Fibroblast of skin of abdomen (primary cell): ENCODE measurements at regions not wholly inside any gene's neighbourhood (a gene's known extent, or its start where the extent isn't known, plus 50 kb on each side); places are given as distances from the start of the nearest gene placed in this dataset.
"Not testable (repeated sequence)": the region's sequence is repeated elsewhere in the genome, so short reads cannot be mapped to it uniquely, and the experiment has no call there.

ENCODE experiments used
- DNase-seq: peaks from one replicate; pipeline ENCODE4 v3.0.0-alpha.2; 2013

GRCh38 chr10:129056734-129057689, 410.0 kb upstream of the MGMT start:
- DNase-seq: no peak

GRCh38 chr10:129057856-129058663, 409.0 kb upstream of the MGMT start:
- DNase-seq: no peak

DNA sequence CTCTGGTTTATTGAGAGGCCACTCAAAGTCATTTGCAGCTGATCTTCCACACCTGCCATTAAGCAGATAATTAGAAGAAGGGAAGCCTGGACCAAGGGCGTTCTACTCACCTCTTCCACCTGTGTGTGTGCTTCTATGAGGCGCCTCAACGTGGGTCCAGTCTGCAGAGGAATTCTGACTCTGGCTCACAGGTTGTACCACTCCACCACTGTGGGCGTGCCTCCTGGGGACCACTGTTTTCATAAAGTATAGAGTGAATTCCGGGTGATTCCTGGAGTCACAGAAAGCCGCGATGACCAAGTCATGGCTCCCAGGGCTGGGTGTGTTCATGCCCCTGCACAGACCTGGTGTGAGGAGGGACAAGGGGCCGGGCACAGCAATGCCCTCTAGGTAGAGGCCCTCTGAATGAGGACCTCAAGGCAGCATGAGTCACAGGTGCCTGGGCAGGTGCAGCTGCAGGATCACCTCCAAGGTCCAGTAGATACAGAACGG, 408.3 kb upstream of the MGMT start:
- DNase-seq: no peak

DNA sequence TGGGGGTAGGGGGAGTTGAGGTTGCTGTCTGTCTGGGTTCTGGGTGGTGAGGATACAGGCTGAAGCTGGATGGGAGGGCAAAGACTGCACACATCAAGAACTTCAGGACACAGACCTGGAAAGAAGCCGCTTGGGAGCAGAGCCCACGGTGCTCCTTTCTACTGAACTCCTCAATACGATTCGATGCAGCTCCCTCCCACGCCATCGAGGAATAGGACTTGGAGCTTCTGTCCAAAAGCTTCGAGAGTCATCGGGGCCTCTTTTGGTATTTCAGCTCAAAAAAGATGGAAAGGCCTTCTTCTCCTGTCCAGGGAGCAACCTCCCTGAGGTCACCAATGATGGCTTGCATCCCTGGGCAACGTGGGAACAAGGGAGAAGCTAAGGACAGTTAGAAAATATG, 407.1 kb upstream of the MGMT start:
- DNase-seq: no peak

GRCh38 chr10:129063212-129063611, 403.8 kb upstream of the MGMT start:
- no peak for DNase-seq

DNA sequence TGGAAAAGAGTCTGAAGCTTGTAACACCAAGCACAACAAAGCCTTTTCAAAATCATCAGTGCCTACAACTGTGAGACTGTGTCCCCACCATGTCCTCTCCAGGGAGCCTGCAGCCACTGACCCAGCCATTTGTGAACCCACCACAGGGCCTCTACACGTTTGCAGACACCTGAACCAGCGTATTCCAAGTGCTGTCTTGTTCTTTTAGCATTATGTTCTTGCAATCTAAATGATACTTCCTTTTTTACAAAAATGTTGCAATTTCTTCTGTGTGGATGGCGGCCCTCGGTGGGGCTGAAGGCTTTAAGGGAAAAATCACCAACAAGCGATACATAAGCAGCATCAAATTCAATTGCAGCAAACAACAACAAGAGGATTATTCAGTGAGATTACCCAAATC, 403.2 kb upstream of the MGMT start:
- no peak for DNase-seq

DNA sequence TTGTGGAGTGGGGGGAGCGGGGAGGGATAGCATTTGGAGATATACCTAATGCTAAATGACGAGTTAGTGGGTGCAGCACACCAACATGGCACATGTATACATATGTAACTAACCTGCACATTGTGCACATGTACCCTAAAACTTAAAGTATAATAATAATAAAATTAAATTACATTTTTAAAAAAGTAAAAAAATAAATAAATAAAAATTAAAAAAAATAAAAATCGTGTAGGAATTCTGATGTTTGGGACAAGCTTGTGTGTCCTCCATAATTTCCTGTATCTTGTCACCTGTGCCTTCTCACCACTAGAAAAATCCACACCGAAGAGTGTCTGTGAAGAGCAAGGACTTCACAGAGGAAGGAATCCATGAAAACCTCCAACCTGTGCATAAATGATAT, 400.5 kb upstream of the MGMT start:
- DNase-seq: not testable (repeated sequence)

DNA sequence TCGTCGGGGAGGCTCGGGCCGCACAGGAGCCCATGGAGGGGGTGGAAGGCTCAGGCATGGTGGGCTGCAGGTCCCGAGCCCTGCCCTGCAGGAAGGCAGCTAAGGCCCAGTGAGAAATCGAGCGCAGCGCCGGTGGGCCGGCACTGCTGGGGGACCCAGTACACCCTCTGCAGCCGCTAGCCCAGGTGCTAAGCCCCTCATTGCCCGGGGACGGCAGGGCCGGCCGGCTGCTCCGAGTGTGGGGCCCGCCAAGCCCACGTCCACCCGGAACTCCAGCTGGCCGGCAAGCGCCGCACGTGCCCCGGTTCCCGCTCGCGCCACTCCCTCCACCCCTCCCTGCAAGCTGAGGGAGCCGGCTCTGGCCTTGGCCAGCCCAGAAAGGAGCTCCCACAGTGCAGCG, 395.6 kb upstream of the MGMT start:
- DNase-seq: not testable (repeated sequence)

DNA sequence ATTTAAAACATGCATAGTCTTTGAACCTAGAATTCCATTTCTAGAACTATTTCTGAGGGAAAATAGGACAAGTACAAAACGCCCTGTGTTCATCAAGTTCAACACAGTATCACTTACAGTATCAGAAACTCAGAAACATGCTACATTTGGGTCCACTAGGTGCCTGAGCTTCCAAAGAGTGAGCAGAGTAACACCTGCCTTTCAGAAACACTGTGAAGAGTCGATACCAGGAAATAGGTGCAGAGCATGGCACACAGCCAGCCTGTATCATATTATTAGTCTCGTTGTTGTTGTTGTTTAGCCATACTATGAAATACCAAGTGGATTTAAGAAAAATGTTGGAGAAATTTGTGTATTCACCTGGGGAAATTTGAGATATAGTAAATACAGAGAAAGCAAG, 392.1 kb upstream of the MGMT start:
- DNase-seq: no peak

DNA sequence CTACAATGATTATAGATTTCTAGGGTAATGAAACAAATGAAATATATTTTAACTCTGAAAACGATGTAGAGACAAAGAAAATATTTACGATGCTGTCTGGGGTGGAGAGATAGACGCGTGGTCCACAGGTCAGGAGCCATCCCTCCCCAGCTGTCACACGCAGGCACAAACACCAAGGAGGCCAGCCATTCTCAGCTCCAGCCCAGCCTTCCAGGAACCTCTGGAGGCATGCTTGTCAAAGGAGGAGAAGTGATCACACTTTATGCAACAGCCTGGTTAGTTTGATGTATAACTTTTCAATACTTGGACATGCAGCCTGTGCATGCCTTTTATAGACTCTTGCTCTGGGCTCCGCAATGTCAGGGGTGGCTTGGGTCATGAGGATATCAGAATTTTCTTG, 391.5 kb upstream of the MGMT start:
- DNase-seq: no peak

- no peak for DNase-seq
These were observed 391.1 kb upstream of the MGMT start for GRCh38 chr10:129075927-129076326.

DNA sequence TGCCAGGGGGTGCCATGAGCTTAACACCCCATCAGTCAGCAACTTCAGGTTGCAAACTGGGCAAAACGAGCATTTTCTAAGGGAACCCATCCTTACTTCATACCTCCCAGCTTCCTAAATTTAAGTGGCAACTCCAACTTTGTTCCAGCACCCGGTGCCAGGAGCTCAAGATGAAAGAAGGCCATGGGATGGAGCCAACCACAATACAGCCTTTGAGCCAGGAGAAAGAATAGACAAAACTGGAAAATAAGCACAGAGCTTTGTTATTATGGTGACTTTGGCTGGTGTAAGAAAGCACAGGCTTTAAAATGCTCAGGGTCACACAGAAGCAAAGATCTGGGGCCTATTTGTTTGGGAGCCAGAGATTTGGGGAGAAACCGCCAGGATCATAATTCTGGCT, 388.7 kb upstream of the MGMT start:
- no peak for DNase-seq

DNA sequence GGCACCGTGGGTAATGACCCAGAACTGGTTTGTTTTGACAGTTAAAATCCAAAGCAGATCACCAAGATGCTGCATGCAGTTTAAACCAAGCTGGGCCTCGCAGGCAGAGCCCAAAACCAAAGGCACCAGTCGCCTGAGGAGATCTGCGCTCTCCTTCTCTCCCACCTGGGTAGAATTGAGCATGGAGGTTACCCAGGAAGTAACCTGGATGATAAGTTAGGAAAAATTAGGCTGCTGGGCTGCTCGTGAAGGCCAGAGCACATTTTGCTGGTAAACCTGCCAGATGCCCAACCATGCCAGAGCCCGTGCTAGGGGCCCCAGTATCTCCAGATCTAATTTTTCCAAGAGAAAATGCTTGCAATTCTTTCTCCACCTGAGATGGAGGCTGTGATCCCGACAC, 388.3 kb upstream of the MGMT start:
- DNase-seq: no peak

DNA sequence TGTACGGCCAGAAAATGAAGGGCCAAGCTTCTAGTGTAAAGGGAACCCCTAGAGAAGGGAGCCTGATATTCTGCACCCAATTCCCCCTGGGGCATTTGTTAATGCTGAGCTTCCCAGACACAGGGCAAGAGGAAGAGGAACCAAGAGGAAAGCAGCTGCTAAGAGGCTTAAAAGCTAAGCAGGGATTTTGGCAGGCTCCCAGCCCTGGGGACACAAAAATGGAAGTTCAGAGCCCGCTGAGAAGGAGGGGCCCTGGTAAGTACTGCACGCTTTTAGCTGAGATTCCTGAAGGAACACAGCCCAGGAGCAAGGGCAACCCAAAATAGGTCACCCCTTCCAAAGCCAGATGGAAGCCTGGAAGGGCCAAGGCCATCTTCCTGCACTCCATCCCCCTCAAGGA, 387.3 kb upstream of the MGMT start:
- no peak for DNase-seq

GRCh38 chr10:129085811-129086210, 381.2 kb upstream of the MGMT start:
- no peak for DNase-seq

DNA sequence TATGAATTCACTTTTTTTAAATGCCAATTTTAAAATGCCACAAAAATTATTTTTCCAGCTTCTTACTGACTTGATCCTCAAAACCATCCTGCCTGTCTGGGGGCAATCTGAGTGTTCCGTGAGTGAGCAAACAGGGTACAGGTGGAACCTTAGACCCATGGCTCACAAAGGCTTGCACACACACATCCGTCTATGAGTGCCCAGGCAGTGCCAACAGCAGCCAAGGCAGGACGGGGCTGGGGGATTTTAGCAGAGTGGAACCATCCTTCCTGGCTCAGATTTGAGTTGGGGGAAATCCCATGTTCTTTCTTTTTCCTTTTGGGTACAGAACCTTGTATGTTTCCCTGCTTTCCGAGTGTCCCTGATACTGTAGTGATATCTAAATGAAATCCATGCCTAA, 377.7 kb upstream of the MGMT start:
- DNase-seq: no peak

- no peak for DNase-seq
These were observed 376.9 kb upstream of the MGMT start for GRCh38 chr10:129090165-129090564.

DNA sequence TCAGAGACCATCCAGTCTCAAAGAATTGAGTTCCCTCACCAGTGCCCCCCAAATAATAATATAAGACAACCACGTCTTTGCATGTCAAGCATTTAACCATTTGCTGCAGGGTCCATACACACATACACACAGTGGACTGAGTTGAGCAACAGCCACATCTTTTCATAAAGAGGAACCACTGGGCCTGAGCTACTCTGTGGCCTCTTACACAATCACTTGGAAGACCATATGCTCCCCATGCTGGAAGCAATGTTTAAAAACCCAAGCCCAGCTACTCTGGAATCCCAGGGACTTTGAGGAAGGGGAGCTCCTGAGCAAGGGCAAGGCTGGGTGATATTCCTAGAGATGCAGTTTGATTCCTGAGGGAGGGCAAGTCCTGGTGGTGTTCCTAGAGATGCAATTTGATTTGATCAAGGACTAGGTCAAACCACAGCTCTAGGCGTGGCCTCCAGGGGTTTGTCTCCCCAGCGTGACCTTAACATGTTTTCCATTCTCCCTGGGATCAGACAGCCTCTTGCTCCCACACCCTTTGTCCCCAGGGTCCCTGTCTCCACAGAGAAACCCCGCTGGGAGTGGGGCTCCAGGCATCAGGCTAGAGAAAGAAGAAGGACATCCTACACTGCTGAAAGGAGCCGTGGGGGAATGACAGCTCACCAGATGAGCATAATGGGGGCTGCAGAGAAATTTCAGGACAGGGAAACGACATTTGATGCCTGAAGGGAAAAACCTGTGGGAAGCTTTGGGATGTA, 376.2 kb upstream of the MGMT start:
- no peak for DNase-seq

DNA sequence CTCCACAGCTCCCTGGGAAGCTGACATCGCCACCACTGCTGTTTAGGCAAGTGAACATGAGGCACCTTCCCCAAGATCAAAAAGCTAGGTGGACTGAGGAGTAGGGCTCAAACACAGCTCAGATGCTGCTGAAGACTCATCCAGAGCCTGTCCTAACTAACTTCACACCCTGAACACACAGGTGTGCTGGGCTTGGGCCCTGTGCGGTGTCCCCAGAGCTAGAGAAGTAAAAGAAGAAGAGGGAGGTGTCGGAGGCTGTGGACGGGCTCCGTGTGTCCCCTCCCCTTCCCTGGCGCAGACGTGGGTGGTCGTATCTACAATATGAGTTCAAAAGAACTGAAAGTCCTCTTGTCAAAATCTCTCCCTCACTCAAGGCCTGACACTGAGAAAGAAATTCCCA, 373.4 kb upstream of the MGMT start:
- no peak for DNase-seq

GRCh38 chr10:129094233-129094632, 372.8 kb upstream of the MGMT start:
- DNase-seq: no peak

DNA sequence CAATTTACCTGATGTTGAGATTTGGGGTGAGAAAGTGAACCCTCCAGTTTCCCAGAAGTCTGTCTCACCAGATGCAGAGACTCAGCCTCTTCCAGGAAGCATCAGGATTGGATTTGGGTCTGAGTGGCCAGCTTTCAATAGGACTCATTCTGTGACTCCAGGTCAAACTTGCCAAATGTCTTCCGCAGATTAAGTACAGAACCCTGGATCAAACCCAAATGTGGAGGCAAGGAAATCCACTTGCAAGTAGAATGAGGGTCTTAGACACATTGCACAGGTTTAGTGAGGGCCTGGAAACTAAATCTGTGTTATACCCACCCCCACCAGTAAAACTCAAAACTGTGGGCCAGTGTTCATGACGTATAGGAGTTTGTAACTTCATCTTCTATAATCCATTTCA, 372.2 kb upstream of the MGMT start:
- DNase-seq: no peak

GRCh38 chr10:129095680-129096064, 371.4 kb upstream of the MGMT start:
- DNase-seq: no peak
